ENCODE measurements at regions not wholly inside any gene's neighbourhood (a gene's known extent, or its start where the extent isn't known, plus 50 kb on each side); places are given as distances from the start of the nearest gene placed in this dataset.

- Histone ChIP-seq H3K4me1 (ENCODE audit: insufficient read depth, low read length, severe bottlenecking) (no peaks in the 10 kb centered on the region), H2AFZ (ENCODE audit: low read length) (no peak overlapping the region), H3K4me3 (ENCODE audit: low read depth, low read length, poor library complexity, severe bottlenecking) (no peak overlapping the region), H3K36me3 (ENCODE audit: insufficient read depth, low read length) (no peaks in the 10 kb centered on the region), H3K9ac (ENCODE audit: low read length) (no peak overlapping the region), H3K9me2 (ENCODE audit: low read depth, low read length) (no peaks in the 10 kb centered on the region), H3K4me2 (ENCODE audit: low read length) (no peak overlapping the region), H3K27me3 (ENCODE audit: insufficient read depth, low read length) (no peaks in the 10 kb centered on the region), H3K79me2 (ENCODE audit: insufficient read depth, low read length) (no peaks in the 10 kb centered on the region), H3F3A (ENCODE audit: insufficient read depth, low read length) (no peaks in the 10 kb centered on the region), H3K27ac (ENCODE audit: low read depth, low read length, poor library complexity, severe bottlenecking) (no peak overlapping the region), H4K20me1 (ENCODE audit: insufficient read depth, low read length) (no peaks in the 10 kb centered on the region), H3K9me3 (ENCODE audit: low read length) (no peaks in the 10 kb centered on the region)
- no peak for TF ChIP-seq EZH2 (IDR thresholded peaks at IDR 0.05; ENCODE audit: borderline replicate concordance, low read length)
- TF ChIP-seq CTCF (IDR thresholded peaks at IDR 0.05; ENCODE audit: low read length), result no peak
Measured at GRCh38 chr5:8123559-8123958, 254.6 kb downstream of the MTRR start.

- Histone ChIP-seq H3K36me3 (ENCODE audit: insufficient read depth, low read length) (no peaks in the 10 kb centered on the region), H3K9me3 (ENCODE audit: low read length) (no peaks in the 10 kb centered on the region), H2AFZ (ENCODE audit: low read length) (no peak overlapping the region), H3K4me1 (ENCODE audit: insufficient read depth, low read length, severe bottlenecking) (no peaks in the 10 kb centered on the region), H3K79me2 (ENCODE audit: insufficient read depth, low read length) (no peaks in the 10 kb centered on the region), H3K4me3 (ENCODE audit: low read depth, low read length, poor library complexity, severe bottlenecking) (no peak overlapping the region), H3K4me2 (ENCODE audit: low read length) (no peak overlapping the region), H3K9me2 (ENCODE audit: low read depth, low read length) (no peaks in the 10 kb centered on the region), H3F3A (ENCODE audit: insufficient read depth, low read length) (no peaks in the 10 kb centered on the region), H3K27ac (ENCODE audit: low read depth, low read length, poor library complexity, severe bottlenecking) (no peak overlapping the region), H3K9ac (ENCODE audit: low read length) (no peak overlapping the region), H3K27me3 (ENCODE audit: insufficient read depth, low read length) (no peaks in the 10 kb centered on the region), H4K20me1 (ENCODE audit: insufficient read depth, low read length) (no peaks in the 10 kb centered on the region)
- TF ChIP-seq CTCF (IDR thresholded peaks at IDR 0.05; ENCODE audit: low read length) (no peak), EZH2 (IDR thresholded peaks at IDR 0.05; ENCODE audit: borderline replicate concordance, low read length) (no peak)
Measured at GRCh38 chr5:8134609-8135008, 265.7 kb downstream of the MTRR start.

GRCh38 chr5:8135742-8136141, 266.8 kb downstream of the MTRR start:
- H3F3A ChIP-seq (ENCODE audit: insufficient read depth, low read length), result no peaks in the 10 kb centered on the region
- no peak overlapping the region for H2AFZ ChIP-seq (ENCODE audit: low read length)

More at GRCh38 chr5:8135742-8136141, 266.8 kb downstream of the MTRR start:
- Histone ChIP-seq H4K20me1 (ENCODE audit: insufficient read depth, low read length) (no peaks in the 10 kb centered on the region), H3K9ac (ENCODE audit: low read length) (no peak overlapping the region), H3K4me3 (ENCODE audit: low read depth, low read length, poor library complexity, severe bottlenecking) (no peak overlapping the region), H3K9me2 (ENCODE audit: low read depth, low read length) (no peaks in the 10 kb centered on the region), H3K4me1 (ENCODE audit: insufficient read depth, low read length, severe bottlenecking) (no peaks in the 10 kb centered on the region), H3K79me2 (ENCODE audit: insufficient read depth, low read length) (no peaks in the 10 kb centered on the region), H3K4me2 (ENCODE audit: low read length) (no peak overlapping the region), H3K27me3 (ENCODE audit: insufficient read depth, low read length) (no peaks in the 10 kb centered on the region), H3K27ac (ENCODE audit: low read depth, low read length, poor library complexity, severe bottlenecking) (no peak overlapping the region), H3K36me3 (ENCODE audit: insufficient read depth, low read length) (no peaks in the 10 kb centered on the region), H3K9me3 (ENCODE audit: low read length) (no peaks in the 10 kb centered on the region)
- TF ChIP-seq EZH2 (IDR thresholded peaks at IDR 0.05; ENCODE audit: borderline replicate concordance, low read length), result no peak
- no peak for TF ChIP-seq CTCF (IDR thresholded peaks at IDR 0.05; ENCODE audit: low read length)

All from OCI-LY1 (cell line).